Suprapubic skin (tissue), 4 donors: ENCODE measurements at regions not wholly inside any gene's neighbourhood (a gene's known extent, or its start where the extent isn't known, plus 50 kb on each side); places are given as distances from the start of the nearest gene placed in this dataset.

Experiments
- CTCF ChIP-seq, 2 donors: fragments of 200-600 bp in 1 of 2; fragments of 450-650 bp in 1 of 2; sonication (generic) in 1 of 2; IDR thresholded peaks; one replicate each; pipeline ENCODE4 v1.5.1; 2016 to 2019; ENCODE audit warnings: antibody characterized with exemption in 2 of 2, mild to moderate bottlenecking in 1 of 2, moderate library complexity in 1 of 2
- POLR2A ChIP-seq, 2 donors: fragments of 450-650 bp; IDR thresholded peaks; one replicate each; pipeline ENCODE4 v1.6.1; 2017; ENCODE audit warnings: antibody characterized with exemption in 2 of 2, mild to moderate bottlenecking in 2 of 2, moderate library complexity in 2 of 2
- POLR2AphosphoS5 ChIP-seq, 3 donors: sonication (generic); formaldehyde crosslinking; IDR thresholded peaks; one replicate each; pipeline ENCODE4 v1.6.1; 2017; ENCODE audit warnings: antibody characterized with exemption in 3 of 3

GRCh38 chr5:110007101-110007500 lies 317.4 kb downstream of the MAN2A1 start:
- no peak for TF ChIP-seq POLR2A (IDR thresholded peaks at IDR 0.05)
- TF ChIP-seq POLR2AphosphoS5 (IDR thresholded peaks at IDR 0.05): no peak
- TF ChIP-seq CTCF (IDR thresholded peaks at IDR 0.05): no peak
